D721Med (cell line): ENCODE measurements at regions not wholly inside any gene's neighbourhood (a gene's known extent, or its start where the extent isn't known, plus 50 kb on each side); places are given as distances from the start of the nearest gene placed in this dataset.

ENCODE experiments used
- DNase-seq: peaks from one replicate; pipeline ENCODE4 v3.0.0; 2011; ENCODE audit warnings: low spot score; ENCODE audit not compliant: insufficient read length
- FAIRE-seq: peaks from 2 replicates; lab custom pipeline; 2011; peaks lifted over from hg19 to GRCh38; lab: Jason Lieb, UNC
- TF ChIP-seq, protein P1 (sequence below): IDR thresholded peaks from 2 replicates; pipeline ENCODE4 v1.5.1; 2012; ENCODE audit warnings: mild to moderate bottlenecking, control low read depth; ENCODE audit not compliant: insufficient read depth; ENCODE audit errors: missing control alignments

- TF ChIP-seq, protein P1, sequence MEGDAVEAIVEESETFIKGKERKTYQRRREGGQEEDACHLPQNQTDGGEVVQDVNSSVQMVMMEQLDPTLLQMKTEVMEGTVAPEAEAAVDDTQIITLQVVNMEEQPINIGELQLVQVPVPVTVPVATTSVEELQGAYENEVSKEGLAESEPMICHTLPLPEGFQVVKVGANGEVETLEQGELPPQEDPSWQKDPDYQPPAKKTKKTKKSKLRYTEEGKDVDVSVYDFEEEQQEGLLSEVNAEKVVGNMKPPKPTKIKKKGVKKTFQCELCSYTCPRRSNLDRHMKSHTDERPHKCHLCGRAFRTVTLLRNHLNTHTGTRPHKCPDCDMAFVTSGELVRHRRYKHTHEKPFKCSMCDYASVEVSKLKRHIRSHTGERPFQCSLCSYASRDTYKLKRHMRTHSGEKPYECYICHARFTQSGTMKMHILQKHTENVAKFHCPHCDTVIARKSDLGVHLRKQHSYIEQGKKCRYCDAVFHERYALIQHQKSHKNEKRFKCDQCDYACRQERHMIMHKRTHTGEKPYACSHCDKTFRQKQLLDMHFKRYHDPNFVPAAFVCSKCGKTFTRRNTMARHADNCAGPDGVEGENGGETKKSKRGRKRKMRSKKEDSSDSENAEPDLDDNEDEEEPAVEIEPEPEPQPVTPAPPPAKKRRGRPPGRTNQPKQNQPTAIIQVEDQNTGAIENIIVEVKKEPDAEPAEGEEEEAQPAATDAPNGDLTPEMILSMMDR = no peak
- no peak for DNase-seq
- FAIRE-seq = no peak
Measured at GRCh38 chr15:94692710-94693109, 461.3 kb downstream of the MCTP2 start.

DNA sequence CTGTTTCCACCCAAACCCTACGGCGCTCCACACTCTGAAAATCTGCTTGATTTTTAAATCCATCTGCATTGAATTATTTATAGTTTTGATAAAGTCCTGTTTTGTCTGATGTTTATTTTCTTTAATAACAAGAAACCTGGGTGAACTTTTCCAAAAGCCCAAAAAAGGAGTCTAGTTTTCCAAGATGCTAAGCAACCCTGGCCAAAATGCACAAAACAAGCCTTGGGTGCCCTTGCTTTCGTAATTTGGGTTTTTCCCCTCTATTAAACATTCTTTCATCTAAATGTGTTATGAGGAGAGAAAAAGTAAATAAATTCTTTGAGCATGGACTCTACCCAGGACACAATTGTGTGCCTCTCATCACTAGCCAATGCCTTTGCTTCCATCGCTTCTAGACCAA lies 468.9 kb downstream of the MCTP2 start:
- no peak for FAIRE-seq
- DNase-seq = no peak
- TF ChIP-seq, protein P1 = no peak

- TF ChIP-seq, protein P1 = no peak
- FAIRE-seq (no peak), DNase-seq (no peak)
Measured at GRCh38 chr15:94701281-94701985, 470.1 kb downstream of the MCTP2 start.

GRCh38 chr15:94703596-94703995 lies 472.2 kb downstream of the MCTP2 start:
- FAIRE-seq = no peak
- no peak for DNase-seq
- TF ChIP-seq, protein P1 = no peak

DNA sequence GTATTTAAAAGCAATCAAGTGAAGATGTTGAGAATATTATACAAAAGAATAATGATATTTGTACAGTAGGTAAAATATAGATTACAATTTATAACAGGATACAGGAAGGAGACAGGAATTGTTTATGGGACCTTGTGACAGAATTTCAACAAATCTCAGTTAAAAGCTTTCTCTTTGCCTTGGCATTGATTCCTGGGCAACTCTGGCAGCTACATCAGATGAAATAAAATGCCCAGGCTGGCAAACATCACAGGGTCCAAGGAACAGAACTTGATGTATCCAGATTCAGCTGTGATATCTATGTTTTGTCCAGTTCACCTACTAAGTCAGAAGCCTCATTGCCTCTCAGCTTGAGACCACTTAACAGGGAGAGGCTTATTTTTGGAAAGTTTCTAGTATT lies 473.1 kb downstream of the MCTP2 start:
- TF ChIP-seq, protein P1 = no peak
- DNase-seq = no peak
- FAIRE-seq = no peak

GRCh38 chr15:94704946-94705345 lies 473.6 kb downstream of the MCTP2 start:
- DNase-seq = no peak
- FAIRE-seq = no peak
- TF ChIP-seq, protein P1 = no peak

DNA sequence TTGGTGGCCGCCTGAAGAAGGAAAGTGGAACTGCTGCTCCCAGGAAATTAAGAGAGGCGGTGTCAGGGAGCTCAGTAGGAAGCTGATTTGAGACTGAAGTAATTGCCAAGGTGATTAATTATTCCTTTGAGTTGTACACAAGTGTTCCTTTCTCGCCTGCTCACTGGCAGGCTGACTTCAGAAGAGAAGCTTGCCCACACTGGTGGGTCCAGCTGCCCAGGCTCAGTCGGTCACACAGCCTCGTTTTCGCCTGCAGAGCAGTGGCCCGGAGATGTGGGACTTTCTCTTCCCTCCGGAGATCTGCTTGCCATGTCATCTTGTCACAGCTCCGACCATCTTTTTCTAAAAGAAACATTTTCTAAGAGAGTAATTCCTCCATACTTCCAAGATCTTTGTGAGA lies 478.0 kb downstream of the MCTP2 start:
- DNase-seq (no peak), FAIRE-seq (no peak)
- TF ChIP-seq, protein P1 = no peak
